Transverse colon (tissue), 4 donors: ENCODE measurements at regions not wholly inside any gene's neighbourhood (a gene's known extent, or its start where the extent isn't known, plus 50 kb on each side); places are given as distances from the start of the nearest gene placed in this dataset.

Experiments
- CTCF ChIP-seq, 5 experiments: fragments of 200-600 bp in 3 of 5; fragments of 450-650 bp in 2 of 5; sonication (generic) in 3 of 5; IDR thresholded peaks; 1 replicate in 2 of 5; 2 replicates in 3 of 5; pipeline ENCODE4 v1.5.1; 2016 to 2017; ENCODE audit warnings: antibody characterized with exemption in 5 of 5, inconsistent platforms in 3 of 5, mild to moderate bottlenecking in 2 of 5, moderate library complexity in 1 of 5
- EP300 ChIP-seq: sonication (generic); formaldehyde crosslinking; IDR thresholded peaks from one replicate; pipeline ENCODE4 v1.6.1; 2017; ENCODE audit warnings: antibody characterized with exemption, low read depth
- POLR2AphosphoS5 ChIP-seq, 3 donors: sonication (generic); formaldehyde crosslinking; IDR thresholded peaks; one replicate each; pipeline ENCODE4 v1.6.1; 2016; ENCODE audit warnings: antibody characterized with exemption in 3 of 3

DNA sequence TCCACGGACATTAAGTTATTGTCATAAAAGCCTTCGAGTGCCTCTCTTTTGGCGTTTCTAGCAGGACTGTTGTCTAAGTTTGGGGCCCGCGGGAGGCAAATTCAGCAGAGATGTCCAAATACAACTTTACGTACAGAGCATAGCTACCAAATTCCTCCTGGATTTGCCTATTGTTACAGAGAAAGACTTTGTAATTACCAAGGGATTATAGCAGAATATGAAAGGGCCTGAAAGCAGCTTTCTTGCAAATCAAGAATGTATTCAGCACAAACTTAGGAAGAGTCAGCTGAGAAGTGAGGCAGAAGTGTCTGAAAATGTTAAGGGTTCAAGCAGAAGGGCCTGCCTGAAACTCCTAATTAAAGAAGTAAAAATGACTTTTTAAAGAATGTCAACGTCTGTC is 1053.5 kb upstream of the TENM3 start:
- TF ChIP-seq CTCF (IDR thresholded peaks at IDR 0.05) (no peak), POLR2AphosphoS5 (IDR thresholded peaks at IDR 0.05) (no peak), EP300 (no peak)
